OCI-LY3 (cell line): ENCODE measurements at regions not wholly inside any gene's neighbourhood (a gene's known extent, or its start where the extent isn't known, plus 50 kb on each side); places are given as distances from the start of the nearest gene placed in this dataset.

Source experiments
- H2AFZ ChIP-seq: fragments of 200-600, 300-600 bp; shearing (Covaris generic); 2 replicates; pipeline ENCODE4 v1.6.0; 2014; ENCODE audit warnings: antibody characterized with exemption, low read depth, low read length
- H3K27ac ChIP-seq: fragments of 200-600, 300-600 bp; sonication (generic); 2 replicates; pipeline ENCODE4 v1.5.1; 2014; ENCODE audit warnings: mild to moderate bottlenecking, low read length, moderate library complexity, mixed read lengths
- H3K27me3 ChIP-seq: fragments of 200-600, 300-600 bp; sonication (generic); 2 replicates; pipeline ENCODE4 v1.6.1; 2014; ENCODE audit warnings: low read depth, low read length, mixed read lengths
- H3K36me3 ChIP-seq: fragments of 200-600, 300-600 bp; sonication (generic); replicated peaks from 2 replicates; pipeline ENCODE3; 2014; ENCODE audit warnings: low read depth, low read length, mixed read lengths
- H3K4me1 ChIP-seq: fragments of 300-600, 200-600 bp; sonication (generic); 2 replicates; pipeline ENCODE4 v1.6.1; 2014; ENCODE audit warnings: low read length, mixed read lengths
- H3K4me2 ChIP-seq: fragments of 200-600, 300-600 bp; sonication (generic); 2 replicates; pipeline ENCODE4 v1.6.1; 2014; ENCODE audit warnings: low read length, mixed read lengths
- H3K4me3 ChIP-seq: fragments of 300-600, 200-600 bp; sonication (generic); 2 replicates; pipeline ENCODE4 v1.5.1; 2014; ENCODE audit warnings: antibody characterized with exemption, mild to moderate bottlenecking, low read length, moderate library complexity
- H3K79me2 ChIP-seq: fragments of 300-600, 200-600 bp; shearing (Covaris generic); 2 replicates; pipeline ENCODE4 v1.6.1; 2014; ENCODE audit warnings: mild to moderate bottlenecking, low read length, mixed read lengths
- H3K9ac ChIP-seq: fragments of 300-600, 200-600 bp; shearing (Covaris generic); 2 replicates; pipeline ENCODE4 v1.6.0; 2014; ENCODE audit warnings: mild to moderate bottlenecking, low read length, moderate library complexity
- H3K9me3 ChIP-seq: fragments of 200-600, 300-600 bp; shearing (Covaris generic); 2 replicates; pipeline ENCODE4 v1.6.1; 2014; ENCODE audit warnings: low read length, mixed read lengths; ENCODE audit not compliant: insufficient read depth
- H4K20me1 ChIP-seq: fragments of 200-600, 300-600 bp; sonication (generic); 2 replicates; pipeline ENCODE4 v1.6.1; 2016; ENCODE audit warnings: low read length, mixed read lengths; ENCODE audit not compliant: insufficient read depth
- CTCF ChIP-seq: fragments of 200-600, 300-600 bp; sonication (generic); IDR thresholded peaks from 2 replicates; pipeline ENCODE4 v1.5.1; 2014; ENCODE audit warnings: antibody characterized with exemption, low read length, low read depth
- EZH2phosphoT487 ChIP-seq: fragments of 200-600 bp; shearing (Covaris generic); IDR thresholded peaks from 2 replicates; pipeline ENCODE4 v1.6.1; 2018; ENCODE audit warnings: antibody characterized with exemption, mixed run types, low read depth

- no peak overlapping the region for H2AFZ ChIP-seq
- H3K27ac ChIP-seq = no peak overlapping the region
- no peak overlapping the region for H3K9ac ChIP-seq
- no peaks in the 10 kb centered on the region for H3K79me2 ChIP-seq
- no peaks in the 10 kb centered on the region for H3K4me1 ChIP-seq
- H3K36me3 ChIP-seq = no peaks in the 10 kb centered on the region
- H3K4me2 ChIP-seq = no peak overlapping the region
- H3K4me3 ChIP-seq = no peak overlapping the region
- no peak for TF ChIP-seq EZH2phosphoT487
- peak; percentile 45 for TF ChIP-seq CTCF
- H3K9me3 ChIP-seq = no peaks in the 10 kb centered on the region
- no peaks in the 10 kb centered on the region for H4K20me1 ChIP-seq
- H3K27me3 ChIP-seq = peaks cover 3% of the 10 kb centered on the region
Observed at GRCh38 chr2:103289105-103289725, 527.4 kb downstream of the TMEM182 start.

GRCh38 chr2:103292573-103292972 is 530.7 kb downstream of the TMEM182 start:
- H3K4me1 ChIP-seq = no peaks in the 10 kb centered on the region
- H3K4me3 ChIP-seq = no peak overlapping the region
- no peaks in the 10 kb centered on the region for H3K36me3 ChIP-seq
- H3K9ac ChIP-seq = no peak overlapping the region
- H3K9me3 ChIP-seq = no peaks in the 10 kb centered on the region
- H4K20me1 ChIP-seq = no peaks in the 10 kb centered on the region
- no peaks in the 10 kb centered on the region for H3K27me3 ChIP-seq
- peak overlapping the region; percentile 52; the same call in 1 of the 2 replicates for H3K4me2 ChIP-seq
- no peaks in the 10 kb centered on the region for H3K79me2 ChIP-seq
- no peak overlapping the region for H3K27ac ChIP-seq
- no peak; the same call in 1 of the 2 replicates for TF ChIP-seq CTCF
- no peak for TF ChIP-seq EZH2phosphoT487
- no peak overlapping the region for H2AFZ ChIP-seq

- Histone ChIP-seq H3K79me2 (no peaks in the 10 kb centered on the region), H3K27ac (no peak overlapping the region), H4K20me1 (no peaks in the 10 kb centered on the region), H3K9me3 (no peaks in the 10 kb centered on the region), H2AFZ (peak overlapping the region; percentile 20; the same call in 1 of the 2 replicates), H3K36me3 (no peaks in the 10 kb centered on the region), H3K27me3 (no peaks in the 10 kb centered on the region), H3K4me1 (no peaks in the 10 kb centered on the region), H3K9ac (no peak overlapping the region), H3K4me3 (peak overlapping the region; percentile 43), H3K4me2 (peak overlapping the region; percentile 52)
- TF ChIP-seq CTCF (no peak), EZH2phosphoT487 (no peak)
Observed at GRCh38 chr2:103293067-103293741, 531.4 kb downstream of the TMEM182 start.

- Histone ChIP-seq H2AFZ (peak overlapping the region; percentile 20; the same call in 1 of the 2 replicates), H3K9ac (no peak overlapping the region), H3K4me2 (peak overlapping the region; percentile 52), H3K79me2 (no peaks in the 10 kb centered on the region), H3K36me3 (no peaks in the 10 kb centered on the region), H4K20me1 (no peaks in the 10 kb centered on the region), H3K27me3 (no peaks in the 10 kb centered on the region), H3K4me1 (no peaks in the 10 kb centered on the region), H3K9me3 (no peaks in the 10 kb centered on the region), H3K27ac (no peak overlapping the region), H3K4me3 (peak overlapping the region; percentile 43; the same call in 1 of the 2 replicates)
- TF ChIP-seq EZH2phosphoT487 (no peak), CTCF (no peak)
Observed at GRCh38 chr2:103293742-103294077, 531.9 kb downstream of the TMEM182 start.
